ENCODE measurements at regions not wholly inside any gene's neighbourhood (a gene's known extent, or its start where the extent isn't known, plus 50 kb on each side); places are given as distances from the start of the nearest gene placed in this dataset.

DNA sequence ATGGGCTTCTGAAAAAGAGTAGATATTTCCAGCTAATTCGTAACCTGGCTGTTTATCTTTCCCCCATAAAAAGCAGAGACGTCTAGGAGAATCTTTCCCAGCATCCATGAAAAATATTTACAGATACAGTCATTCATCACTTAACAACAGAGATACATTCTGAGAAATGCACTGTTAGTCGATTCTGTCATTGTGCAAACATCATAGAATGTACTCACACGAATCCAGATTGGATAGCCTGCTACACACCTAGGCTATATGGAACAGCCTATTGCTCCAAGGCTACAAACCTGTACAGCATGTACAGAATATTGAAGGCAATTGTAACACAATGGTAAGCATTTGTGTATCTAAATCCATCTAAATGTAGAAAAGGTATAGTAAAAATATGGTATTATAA, 530.2 kb upstream of the NBEA start:
- TF ChIP-seq CTCF (IDR thresholded peaks at IDR 0.05) (no peak), POLR2A (IDR thresholded peaks at IDR 0.05) (no peak)

All from testis (tissue), 2 donors.